ENCODE measurements at regions not wholly inside any gene's neighbourhood (a gene's known extent, or its start where the extent isn't known, plus 50 kb on each side); places are given as distances from the start of the nearest gene placed in this dataset.

DNA sequence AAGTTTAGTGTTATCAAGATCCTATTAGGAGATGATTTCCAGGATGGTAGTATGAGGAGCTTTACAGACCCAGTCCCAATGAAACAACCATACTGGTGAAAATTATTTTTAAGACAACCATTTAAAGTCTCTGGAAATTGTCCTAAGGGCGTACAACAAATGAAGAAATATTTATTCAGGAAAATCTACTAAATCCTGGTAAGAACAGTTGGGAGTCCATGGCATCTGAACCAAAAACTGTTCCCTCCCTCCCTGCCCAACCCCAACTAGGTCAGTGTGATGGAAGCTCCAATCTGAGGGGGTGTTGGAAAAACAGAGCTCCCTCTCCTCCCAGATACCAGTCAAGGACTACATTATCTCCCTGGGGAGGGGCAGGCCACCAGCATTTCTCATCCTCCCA is 74.7 kb upstream of the MKLN1 start:
- TF ChIP-seq POLR2A (IDR thresholded peaks at IDR 0.05) = no peak
- TF ChIP-seq, protein P1, sequence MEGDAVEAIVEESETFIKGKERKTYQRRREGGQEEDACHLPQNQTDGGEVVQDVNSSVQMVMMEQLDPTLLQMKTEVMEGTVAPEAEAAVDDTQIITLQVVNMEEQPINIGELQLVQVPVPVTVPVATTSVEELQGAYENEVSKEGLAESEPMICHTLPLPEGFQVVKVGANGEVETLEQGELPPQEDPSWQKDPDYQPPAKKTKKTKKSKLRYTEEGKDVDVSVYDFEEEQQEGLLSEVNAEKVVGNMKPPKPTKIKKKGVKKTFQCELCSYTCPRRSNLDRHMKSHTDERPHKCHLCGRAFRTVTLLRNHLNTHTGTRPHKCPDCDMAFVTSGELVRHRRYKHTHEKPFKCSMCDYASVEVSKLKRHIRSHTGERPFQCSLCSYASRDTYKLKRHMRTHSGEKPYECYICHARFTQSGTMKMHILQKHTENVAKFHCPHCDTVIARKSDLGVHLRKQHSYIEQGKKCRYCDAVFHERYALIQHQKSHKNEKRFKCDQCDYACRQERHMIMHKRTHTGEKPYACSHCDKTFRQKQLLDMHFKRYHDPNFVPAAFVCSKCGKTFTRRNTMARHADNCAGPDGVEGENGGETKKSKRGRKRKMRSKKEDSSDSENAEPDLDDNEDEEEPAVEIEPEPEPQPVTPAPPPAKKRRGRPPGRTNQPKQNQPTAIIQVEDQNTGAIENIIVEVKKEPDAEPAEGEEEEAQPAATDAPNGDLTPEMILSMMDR (IDR thresholded peaks at IDR 0.05) = no peak
